ENCODE measurements at regions not wholly inside any gene's neighbourhood (a gene's known extent, or its start where the extent isn't known, plus 50 kb on each side); places are given as distances from the start of the nearest gene placed in this dataset.
"Not testable (repeated sequence)": the region's sequence is repeated elsewhere in the genome, so short reads cannot be mapped to it uniquely, and the experiment has no call there.

- intact Hi-C loops (cut with DNase I): loop anchor here (5.0 kb wide), 1 partner anchor 39 kb away; no protein-coding TSS in a partner anchor
- H3K27ac ChIP-seq: no peak overlapping the region
These were observed 57.4 kb upstream of the PRSS3 start for GRCh38 chr9:33737811-33738606.

GRCh38 chr9:33739398-33739797 lies 56.0 kb upstream of the PRSS3 start:
- TF ChIP-seq CTCF (IDR thresholded peaks at IDR 0.05): no peak
- Histone ChIP-seq H3K36me3 (no peaks in the 10 kb centered on the region), H3K4me1 (no peaks in the 10 kb centered on the region), H3K27ac (peak overlapping the region; percentile 26), H3K27me3 (no peaks in the 10 kb centered on the region), H3K9me3 (no peaks in the 10 kb centered on the region), H3K4me3 (no peak overlapping the region), H3K9ac (ENCODE audit: low read depth in 2 of 2, low read length in 2 of 2) (no peak overlapping the region)
- intact Hi-C loops (cut with DNase I): loop anchor here (5.0 kb wide), 1 partner anchor 38 kb away; no protein-coding TSS in a partner anchor
- no peak for DNase-seq

More at GRCh38 chr9:33737811-33738606, 57.4 kb upstream of the PRSS3 start:
- no peaks in the 10 kb centered on the region for H3K4me1 ChIP-seq
- TF ChIP-seq CTCF (IDR thresholded peaks at IDR 0.05): peak; percentile 52
- H3K9ac ChIP-seq (ENCODE audit: low read depth in 2 of 2, low read length in 2 of 2): no peak overlapping the region
- H3K36me3 ChIP-seq: no peaks in the 10 kb centered on the region
- no peak overlapping the region for H3K4me3 ChIP-seq
- H3K27me3 ChIP-seq: no peaks in the 10 kb centered on the region
- no peaks in the 10 kb centered on the region for H3K9me3 ChIP-seq
- peak; percentile 52 for DNase-seq

GRCh38 chr9:33740075-33740474 lies 55.3 kb upstream of the PRSS3 start:
- intact Hi-C loops (cut with DNase I): no loop called here
- TF ChIP-seq CTCF (IDR thresholded peaks at IDR 0.05): no peak

GRCh38 chr9:33740958-33741357 lies 54.4 kb upstream of the PRSS3 start:
- H3K36me3 ChIP-seq; intact Hi-C loops (cut with DNase I); H3K27ac ChIP-seq; H3K27me3 ChIP-seq; H3K9ac ChIP-seq (ENCODE audit: low read depth in 2 of 2, low read length in 2 of 2); H3K9me3 ChIP-seq; DNase-seq; H3K4me3 ChIP-seq; H3K4me1 ChIP-seq: not testable (repeated sequence)

More at GRCh38 chr9:33740075-33740474, 55.3 kb upstream of the PRSS3 start:
- Histone ChIP-seq H3K27ac (no peak overlapping the region), H3K36me3 (no peaks in the 10 kb centered on the region), H3K27me3 (no peaks in the 10 kb centered on the region), H3K9me3 (no peaks in the 10 kb centered on the region), H3K4me3 (no peak overlapping the region), H3K4me1 (no peaks in the 10 kb centered on the region), H3K9ac (ENCODE audit: low read depth in 2 of 2, low read length in 2 of 2) (no peak overlapping the region)
- no peak for DNase-seq

GRCh38 chr9:33742051-33742450 lies 53.3 kb upstream of the PRSS3 start:
- DNase-seq: no peak
- intact Hi-C loops (cut with DNase I): no loop called here
- no peaks in the 10 kb centered on the region for H3K36me3 ChIP-seq
- no peak for TF ChIP-seq CTCF (IDR thresholded peaks at IDR 0.05)
- no peaks in the 10 kb centered on the region for H3K9me3 ChIP-seq
- H3K4me3 ChIP-seq: no peak overlapping the region
- no peak overlapping the region for H3K9ac ChIP-seq (ENCODE audit: low read depth in 2 of 2, low read length in 2 of 2)
- no peaks in the 10 kb centered on the region for H3K27me3 ChIP-seq
- H3K4me1 ChIP-seq: no peaks in the 10 kb centered on the region
- peak overlapping the region; percentile 1 for H3K27ac ChIP-seq

- Histone ChIP-seq H3K9ac (ENCODE audit: low read depth in 2 of 2, low read length in 2 of 2) (no peak overlapping the region), H3K4me1 (no peaks in the 10 kb centered on the region), H3K27me3 (no peaks in the 10 kb centered on the region), H3K9me3 (no peaks in the 10 kb centered on the region), H3K36me3 (no peaks in the 10 kb centered on the region), H3K4me3 (no peak overlapping the region), H3K27ac (peak overlapping the region; percentile 1)
- intact Hi-C loops (cut with DNase I): no loop called here
- no peak for TF ChIP-seq CTCF (IDR thresholded peaks at IDR 0.05)
- no peak for DNase-seq
These were observed 52.8 kb upstream of the PRSS3 start for GRCh38 chr9:33742519-33742918.
